NCI-H774 (cell line): ENCODE measurements at regions not wholly inside any gene's neighbourhood (a gene's known extent, or its start where the extent isn't known, plus 50 kb on each side); places are given as distances from the start of the nearest gene placed in this dataset.

Experiments
- DNase-seq: peaks from one replicate; lab custom pipeline; 2025; lab: John Stamatoyannopoulos, UW

GRCh38 chr10:43785252-43785651 lies 136.6 kb upstream of the ZNF32 start:
- DNase-seq = no peak

GRCh38 chr10:43782814-43783213 lies 134.1 kb upstream of the ZNF32 start:
- no peak for DNase-seq

- DNase-seq = no peak
Observed at GRCh38 chr10:43781480-43782361, 133.0 kb upstream of the ZNF32 start.

GRCh38 chr10:43778571-43778970 lies 129.9 kb upstream of the ZNF32 start:
- no peak for DNase-seq

- no peak for DNase-seq
Observed at GRCh38 chr10:43775384-43775783, 126.7 kb upstream of the ZNF32 start.

GRCh38 chr10:43774234-43774769 lies 125.6 kb upstream of the ZNF32 start:
- DNase-seq = no peak

GRCh38 chr10:43773736-43774135 lies 125.1 kb upstream of the ZNF32 start:
- no peak for DNase-seq

- DNase-seq = no peak
Observed at GRCh38 chr10:43772171-43772570, 123.5 kb upstream of the ZNF32 start.

- DNase-seq = no peak
Observed at GRCh38 chr10:43771675-43772074, 123.0 kb upstream of the ZNF32 start.

- DNase-seq = no peak
Observed at GRCh38 chr10:43765516-43765915, 116.8 kb upstream of the ZNF32 start.

- no peak for DNase-seq
Observed at GRCh38 chr10:43763846-43764245, 115.2 kb upstream of the ZNF32 start.

- DNase-seq = no peak
Observed at GRCh38 chr10:43760514-43760913, 111.8 kb upstream of the ZNF32 start.

GRCh38 chr10:43759216-43759615 lies 110.5 kb upstream of the ZNF32 start:
- no peak for DNase-seq

GRCh38 chr10:43756341-43756740 lies 107.7 kb upstream of the ZNF32 start:
- DNase-seq = no peak

GRCh38 chr10:43754569-43755260 lies 106.0 kb upstream of the ZNF32 start:
- no peak for DNase-seq

- DNase-seq = no peak
Observed at GRCh38 chr10:43753397-43754061, 104.8 kb upstream of the ZNF32 start.

GRCh38 chr10:43752682-43753081 lies 104.0 kb upstream of the ZNF32 start:
- no peak for DNase-seq

GRCh38 chr10:43751646-43752045 lies 103.0 kb upstream of the ZNF32 start:
- DNase-seq = no peak

GRCh38 chr10:43749940-43750552 lies 101.4 kb upstream of the ZNF32 start:
- no peak for DNase-seq

- DNase-seq = peak; percentile 36
Observed at GRCh38 chr10:43749145-43749576, 100.5 kb upstream of the ZNF32 start.

GRCh38 chr10:43748560-43748959 lies 99.9 kb upstream of the ZNF32 start:
- DNase-seq = no peak

GRCh38 chr10:43746906-43747305 lies 98.2 kb upstream of the ZNF32 start:
- DNase-seq = no peak
